GM21786 (cell line): ENCODE measurements at regions not wholly inside any gene's neighbourhood (a gene's known extent, or its start where the extent isn't known, plus 50 kb on each side); places are given as distances from the start of the nearest gene placed in this dataset.

ENCODE experiments used
- ATAC-seq: cut with Tn5 transposase; IDR thresholded peaks from one replicate; pipeline ENCODE4 v1.9.1; 2021; ENCODE audit not compliant: unreplicated experiment

DNA sequence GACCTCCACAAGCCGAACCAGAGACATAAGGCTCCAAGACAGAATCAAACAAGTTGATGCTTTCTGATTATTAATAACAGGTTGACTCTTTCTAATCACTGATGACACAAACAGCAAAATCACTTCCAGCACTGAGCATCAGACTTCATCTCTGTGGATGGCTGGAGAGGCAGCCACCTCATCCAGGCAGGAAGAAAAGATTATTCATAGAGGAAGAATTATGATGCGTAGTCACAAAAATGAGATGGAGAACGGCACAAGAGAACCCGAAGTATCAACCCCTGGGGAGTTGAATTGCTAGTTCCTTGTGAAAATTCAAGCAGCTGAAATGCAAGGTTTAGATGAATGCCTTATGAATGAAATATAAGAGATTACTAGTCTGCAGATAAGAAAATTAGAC, 49.9 kb upstream of the LMCD1 start:
- ATAC-seq: no peak
